Stimulated activated CD4-positive, alpha-beta T cell treated with anti-CD3 and anti-CD28 coated beads, Interleukin-2, amount 100 ng/mL, for 48 hours (primary cell): ENCODE measurements at regions not wholly inside any gene's neighbourhood (a gene's known extent, or its start where the extent isn't known, plus 50 kb on each side); places are given as distances from the start of the nearest gene placed in this dataset.

ENCODE experiments used
- DNase-seq, 2 donors: peaks; one replicate each; pipeline ENCODE4 v3.0.0-alpha.2; 2020

GRCh38 chr16:49910541-49911071, 54.7 kb upstream of the ZNF423 start:
- no peak for DNase-seq

- no peak for DNase-seq
Measured at GRCh38 chr16:49911430-49911829, 55.5 kb upstream of the ZNF423 start.

GRCh38 chr16:49912721-49913120, 56.8 kb upstream of the ZNF423 start:
- no peak for DNase-seq

- no peak for DNase-seq
Measured at GRCh38 chr16:49913720-49914119, 57.8 kb upstream of the ZNF423 start.

- DNase-seq, result no peak
Measured at GRCh38 chr16:49914657-49915056, 58.7 kb upstream of the ZNF423 start.

- no peak for DNase-seq
Measured at GRCh38 chr16:49918257-49918656, 62.3 kb upstream of the ZNF423 start.

- no peak for DNase-seq
Measured at GRCh38 chr16:49919327-49919726, 63.4 kb upstream of the ZNF423 start.

- no peak for DNase-seq
Measured at GRCh38 chr16:49920397-49920796, 64.5 kb upstream of the ZNF423 start.

- no peak for DNase-seq
Measured at GRCh38 chr16:49921106-49921505, 65.2 kb upstream of the ZNF423 start.

- peak; percentile 33 to 46 for DNase-seq
Measured at GRCh38 chr16:49921791-49922456, 66.0 kb upstream of the ZNF423 start.

- no peak for DNase-seq
Measured at GRCh38 chr16:49923411-49923810, 67.5 kb upstream of the ZNF423 start.

GRCh38 chr16:49924078-49924477, 68.2 kb upstream of the ZNF423 start:
- no peak for DNase-seq

GRCh38 chr16:49926941-49927340, 71.0 kb upstream of the ZNF423 start:
- DNase-seq, result no peak

- DNase-seq, result no peak
Measured at GRCh38 chr16:49928176-49929041, 72.5 kb upstream of the ZNF423 start.

GRCh38 chr16:49929626-49930025, 73.7 kb upstream of the ZNF423 start:
- DNase-seq, result no peak

GRCh38 chr16:49930841-49931240, 74.9 kb upstream of the ZNF423 start:
- DNase-seq, result no peak

GRCh38 chr16:49931266-49931665, 75.4 kb upstream of the ZNF423 start:
- no peak for DNase-seq

GRCh38 chr16:49931916-49932315, 76.0 kb upstream of the ZNF423 start:
- no peak for DNase-seq

- DNase-seq, result no peak
Measured at GRCh38 chr16:49932434-49932833, 76.5 kb upstream of the ZNF423 start.

GRCh38 chr16:49932946-49933345, 77.0 kb upstream of the ZNF423 start:
- DNase-seq, result no peak

GRCh38 chr16:49936791-49937190, 80.9 kb upstream of the ZNF423 start:
- no peak for DNase-seq

GRCh38 chr16:49937886-49938285, 82.0 kb upstream of the ZNF423 start:
- no peak for DNase-seq

GRCh38 chr16:49939495-49939894, 83.6 kb upstream of the ZNF423 start:
- no peak for DNase-seq
